Left ventricle myocardium inferior (tissue), 1 donor: ENCODE measurements at regions not wholly inside any gene's neighbourhood (a gene's known extent, or its start where the extent isn't known, plus 50 kb on each side); places are given as distances from the start of the nearest gene placed in this dataset.

Experiments used
- DNase-seq: peaks from one replicate; pipeline ENCODE4 v3.0.0-alpha.2; 2020
- H3K27ac ChIP-seq: fragments of 200-600 bp; replicated peaks from 2 replicates; pipeline ENCODE4 v1.8.0; 2021
- H3K27me3 ChIP-seq: fragments of 200-600 bp; 2 replicates; pipeline ENCODE4 v1.8.0; 2021; ENCODE audit warnings: low read depth
- H3K36me3 ChIP-seq: fragments of 200-600 bp; 2 replicates; pipeline ENCODE4 v1.8.0; 2021
- H3K4me1 ChIP-seq: fragments of 200-600 bp; 2 replicates; pipeline ENCODE4 v1.8.0; 2021
- H3K4me3 ChIP-seq: fragments of 200-600 bp; 2 replicates; pipeline ENCODE4 v1.8.0; 2021; ENCODE audit warnings: mild to moderate bottlenecking, moderate library complexity
- H3K9me3 ChIP-seq: fragments of 200-600 bp; replicated peaks from 2 replicates; pipeline ENCODE4 v1.8.0; 2021
- CTCF ChIP-seq: fragments of 200-600 bp; IDR thresholded peaks from 2 replicates; pipeline ENCODE4 v1.8.0; 2021; ENCODE audit warnings: antibody characterized with exemption, mild to moderate bottlenecking, borderline replicate concordance
- intact Hi-C: fragments of 100-400 bp; cut with micrococcal nuclease; formaldehyde crosslinking; loops from one replicate; pipeline ENCODE4 v1.11.0; 2022
- donor health status: DM: no; HTN: yes; CAD: no; lungs with severe emphysema.

GRCh38 chr1:168782559-168783116, 53.6 kb upstream of the DPT start:
- no peak overlapping the region for H3K27ac ChIP-seq

GRCh38 chr1:168783458-168784210, 54.6 kb upstream of the DPT start:
- H3K27me3 ChIP-seq: no peaks in the 10 kb centered on the region
- no peaks in the 10 kb centered on the region for H3K9me3 ChIP-seq
- H3K36me3 ChIP-seq: no peaks in the 10 kb centered on the region
- DNase-seq: no peak
- intact Hi-C loops: no loop called here
- TF ChIP-seq CTCF: no peak
- no peak overlapping the region for H3K4me3 ChIP-seq
- peak overlapping the region; percentile 46 for H3K27ac ChIP-seq
- H3K4me1 ChIP-seq: peaks cover 4% of the 10 kb centered on the region

More at GRCh38 chr1:168782559-168783116, 53.6 kb upstream of the DPT start:
- DNase-seq: no peak
- intact Hi-C loops: no loop called here
- no peaks in the 10 kb centered on the region for H3K27me3 ChIP-seq
- TF ChIP-seq CTCF: no peak
- H3K9me3 ChIP-seq: no peaks in the 10 kb centered on the region
- H3K4me3 ChIP-seq: no peak overlapping the region
- peaks cover 4% of the 10 kb centered on the region for H3K4me1 ChIP-seq
- H3K36me3 ChIP-seq: no peaks in the 10 kb centered on the region

GRCh38 chr1:168786476-168787330, 57.7 kb upstream of the DPT start:
- Histone ChIP-seq H3K9me3 (no peaks in the 10 kb centered on the region), H3K27me3 (no peaks in the 10 kb centered on the region), H3K36me3 (no peaks in the 10 kb centered on the region), H3K4me1 (peaks cover 4% of the 10 kb centered on the region), H3K27ac (no peak overlapping the region), H3K4me3 (no peak overlapping the region)
- no peak for DNase-seq
- no peak for TF ChIP-seq CTCF
- intact Hi-C loops: no loop called here

- H3K36me3 ChIP-seq: no peaks in the 10 kb centered on the region
- TF ChIP-seq CTCF: no peak
- intact Hi-C loops: no loop called here
- H3K4me3 ChIP-seq: no peak overlapping the region
- no peak for DNase-seq
- H3K27ac ChIP-seq: no peak overlapping the region
- H3K27me3 ChIP-seq: no peaks in the 10 kb centered on the region
- no peaks in the 10 kb centered on the region for H3K9me3 ChIP-seq
- H3K4me1 ChIP-seq: peaks cover 4% of the 10 kb centered on the region
Observed at GRCh38 chr1:168788258-168788657, 59.3 kb upstream of the DPT start.

GRCh38 chr1:168789501-168789900, 60.5 kb upstream of the DPT start:
- peaks cover under 1% of the 10 kb centered on the region for H3K4me1 ChIP-seq
- no peak overlapping the region for H3K27ac ChIP-seq
- no peak overlapping the region for H3K4me3 ChIP-seq
- no peaks in the 10 kb centered on the region for H3K9me3 ChIP-seq
- TF ChIP-seq CTCF: peak; percentile 9
- DNase-seq: no peak
- H3K36me3 ChIP-seq: no peaks in the 10 kb centered on the region
- intact Hi-C loops: no loop called here
- H3K27me3 ChIP-seq: no peaks in the 10 kb centered on the region
